ENCODE measurements at regions not wholly inside any gene's neighbourhood (a gene's known extent, or its start where the extent isn't known, plus 50 kb on each side); places are given as distances from the start of the nearest gene placed in this dataset.
A peak's percentile ranks its signal among the peaks of the same experiment; 100 is the strongest.

DNA sequence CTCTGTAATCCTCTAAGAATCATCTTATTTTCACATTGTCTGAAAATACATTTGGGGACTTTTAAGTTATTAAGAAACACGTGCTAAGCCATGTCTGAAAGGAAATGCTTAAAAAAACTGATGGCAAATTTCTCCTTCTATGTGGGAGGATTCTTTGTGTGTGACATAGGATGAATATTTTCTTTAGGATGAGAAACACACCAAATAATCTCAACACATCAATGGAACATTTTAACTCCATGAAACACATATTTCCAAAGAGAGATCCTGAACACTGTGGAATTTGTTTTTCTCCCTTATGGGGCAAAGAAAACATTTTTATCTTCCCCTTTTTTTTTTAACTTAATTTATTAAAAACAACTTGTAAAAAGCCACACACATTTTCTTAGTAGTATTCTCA lies 153.8 kb upstream of the ANKRD50 start:
- TF ChIP-seq, protein P1, sequence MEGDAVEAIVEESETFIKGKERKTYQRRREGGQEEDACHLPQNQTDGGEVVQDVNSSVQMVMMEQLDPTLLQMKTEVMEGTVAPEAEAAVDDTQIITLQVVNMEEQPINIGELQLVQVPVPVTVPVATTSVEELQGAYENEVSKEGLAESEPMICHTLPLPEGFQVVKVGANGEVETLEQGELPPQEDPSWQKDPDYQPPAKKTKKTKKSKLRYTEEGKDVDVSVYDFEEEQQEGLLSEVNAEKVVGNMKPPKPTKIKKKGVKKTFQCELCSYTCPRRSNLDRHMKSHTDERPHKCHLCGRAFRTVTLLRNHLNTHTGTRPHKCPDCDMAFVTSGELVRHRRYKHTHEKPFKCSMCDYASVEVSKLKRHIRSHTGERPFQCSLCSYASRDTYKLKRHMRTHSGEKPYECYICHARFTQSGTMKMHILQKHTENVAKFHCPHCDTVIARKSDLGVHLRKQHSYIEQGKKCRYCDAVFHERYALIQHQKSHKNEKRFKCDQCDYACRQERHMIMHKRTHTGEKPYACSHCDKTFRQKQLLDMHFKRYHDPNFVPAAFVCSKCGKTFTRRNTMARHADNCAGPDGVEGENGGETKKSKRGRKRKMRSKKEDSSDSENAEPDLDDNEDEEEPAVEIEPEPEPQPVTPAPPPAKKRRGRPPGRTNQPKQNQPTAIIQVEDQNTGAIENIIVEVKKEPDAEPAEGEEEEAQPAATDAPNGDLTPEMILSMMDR (IDR thresholded peaks at IDR 0.05; ENCODE audit: extremely low read depth, low read depth, low read length): no peak
- Histone ChIP-seq H3K9me3 (ENCODE audit: low read depth, low read length) (no peaks in the 10 kb centered on the region), H3K79me2 (ENCODE audit: insufficient read depth, low read length) (no peaks in the 10 kb centered on the region), H3K4me2 (ENCODE audit: insufficient read depth, low read length) (no peak overlapping the region), H3K36me3 (ENCODE audit: insufficient read depth, low read length) (no peaks in the 10 kb centered on the region), H3K4me1 (ENCODE audit: insufficient read depth, low read length) (peaks cover 22% of the 10 kb centered on the region), H3K4me3 (ENCODE audit: insufficient read depth, low read length) (no peak overlapping the region), H2AFZ (ENCODE audit: low read length) (no peak overlapping the region), H3K27ac (ENCODE audit: low read depth, low read length) (no peak overlapping the region), H3K27me3 (ENCODE audit: insufficient read depth, low read length) (no peaks in the 10 kb centered on the region), H4K20me1 (ENCODE audit: insufficient read depth, low read length) (no peaks in the 10 kb centered on the region)
- no peak for DNase-seq (ENCODE audit: insufficient read length, low spot score, missing footprints)

DNA sequence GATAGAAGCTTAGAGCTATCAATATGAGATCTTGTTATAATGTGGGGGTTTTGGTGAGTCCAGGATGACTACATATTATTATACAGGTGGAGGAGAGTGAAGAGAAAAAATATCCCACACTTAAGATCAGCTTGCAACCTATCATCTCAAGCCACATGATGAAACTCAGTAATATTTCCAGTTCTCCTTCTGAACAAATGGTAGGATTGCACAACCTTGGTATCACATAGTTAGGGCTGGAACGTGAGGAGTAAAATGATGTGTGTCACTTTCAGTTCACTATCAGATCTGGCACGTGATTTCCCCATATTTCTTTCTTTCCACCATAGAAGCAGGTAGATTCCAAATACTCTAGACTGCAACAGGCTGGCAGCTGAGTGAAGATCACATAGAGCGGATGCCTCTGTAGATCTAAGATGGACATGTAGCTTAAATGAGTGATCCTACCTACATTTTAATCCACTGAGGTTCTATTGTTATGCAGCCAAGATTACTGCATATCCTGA lies 150.6 kb upstream of the ANKRD50 start:
- DNase-seq (ENCODE audit: insufficient read length, low spot score, missing footprints): no peak
- TF ChIP-seq, protein P1 (IDR thresholded peaks at IDR 0.05; ENCODE audit: extremely low read depth, low read depth, low read length): no peak
- H2AFZ ChIP-seq (ENCODE audit: low read length): no peak overlapping the region
- H3K27me3 ChIP-seq (ENCODE audit: insufficient read depth, low read length): no peaks in the 10 kb centered on the region
- no peak overlapping the region for H3K27ac ChIP-seq (ENCODE audit: low read depth, low read length)
- no peaks in the 10 kb centered on the region for H3K9me3 ChIP-seq (ENCODE audit: low read depth, low read length)
- H3K36me3 ChIP-seq (ENCODE audit: insufficient read depth, low read length): no peaks in the 10 kb centered on the region
- no peaks in the 10 kb centered on the region for H4K20me1 ChIP-seq (ENCODE audit: insufficient read depth, low read length)
- peaks cover 20% of the 10 kb centered on the region for H3K4me1 ChIP-seq (ENCODE audit: insufficient read depth, low read length)
- no peak overlapping the region for H3K4me3 ChIP-seq (ENCODE audit: insufficient read depth, low read length)
- H3K79me2 ChIP-seq (ENCODE audit: insufficient read depth, low read length): no peaks in the 10 kb centered on the region
- H3K4me2 ChIP-seq (ENCODE audit: insufficient read depth, low read length): no peak overlapping the region

DNA sequence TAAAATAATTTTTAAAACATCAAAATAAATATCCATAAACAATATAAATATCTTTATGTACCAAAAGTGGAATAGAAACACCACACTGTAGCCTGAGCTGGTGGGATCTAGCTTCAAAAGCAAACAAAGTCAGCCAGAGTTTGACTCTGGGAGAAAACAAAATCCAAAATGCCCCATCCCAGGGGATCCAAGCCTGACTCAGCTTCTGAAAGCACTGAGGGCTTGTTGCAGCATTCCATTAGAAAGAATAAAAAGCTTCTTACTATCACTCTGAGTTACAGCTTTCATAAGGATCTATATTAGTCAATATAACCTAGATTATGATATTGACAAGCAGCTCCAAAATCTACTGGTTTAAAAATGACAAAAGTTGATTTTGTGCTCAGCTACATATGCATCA lies 149.7 kb upstream of the ANKRD50 start:
- H2AFZ ChIP-seq (ENCODE audit: low read length): no peak overlapping the region
- H3K79me2 ChIP-seq (ENCODE audit: insufficient read depth, low read length): no peaks in the 10 kb centered on the region
- H4K20me1 ChIP-seq (ENCODE audit: insufficient read depth, low read length): no peaks in the 10 kb centered on the region
- TF ChIP-seq, protein P1 (IDR thresholded peaks at IDR 0.05; ENCODE audit: extremely low read depth, low read depth, low read length): no peak
- peak overlapping the region; percentile 31 for H3K4me2 ChIP-seq (ENCODE audit: insufficient read depth, low read length)
- no peak overlapping the region for H3K27ac ChIP-seq (ENCODE audit: low read depth, low read length)
- no peaks in the 10 kb centered on the region for H3K27me3 ChIP-seq (ENCODE audit: insufficient read depth, low read length)
- H3K4me3 ChIP-seq (ENCODE audit: insufficient read depth, low read length): no peak overlapping the region
- peaks cover 15% of the 10 kb centered on the region for H3K4me1 ChIP-seq (ENCODE audit: insufficient read depth, low read length)
- peak; percentile 50 for DNase-seq (ENCODE audit: insufficient read length, low spot score, missing footprints)
- H3K9me3 ChIP-seq (ENCODE audit: low read depth, low read length): no peaks in the 10 kb centered on the region
- no peaks in the 10 kb centered on the region for H3K36me3 ChIP-seq (ENCODE audit: insufficient read depth, low read length)

DNA sequence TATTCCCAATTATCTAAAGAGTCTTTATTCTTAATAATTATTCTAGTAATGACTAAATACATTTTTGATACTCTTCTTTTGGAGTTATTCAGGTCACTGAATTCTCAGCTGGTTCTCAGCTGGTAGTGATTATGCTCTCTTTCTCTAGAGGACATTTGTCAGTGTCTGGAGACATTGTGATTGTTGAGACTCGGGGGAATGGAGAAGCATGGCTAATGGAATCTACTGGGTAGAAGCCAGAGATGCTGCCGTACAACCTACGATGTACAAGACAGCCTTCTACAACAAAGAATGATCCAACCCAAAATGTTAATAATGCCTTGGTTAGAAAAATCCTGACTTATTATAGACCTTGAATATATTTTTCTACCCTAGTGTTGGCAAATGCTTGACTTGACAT lies 149.2 kb upstream of the ANKRD50 start:
- Histone ChIP-seq H3K4me2 (ENCODE audit: insufficient read depth, low read length) (peak overlapping the region; percentile 31), H3K9me3 (ENCODE audit: low read depth, low read length) (no peaks in the 10 kb centered on the region), H3K79me2 (ENCODE audit: insufficient read depth, low read length) (no peaks in the 10 kb centered on the region), H3K4me3 (ENCODE audit: insufficient read depth, low read length) (no peak overlapping the region), H3K27me3 (ENCODE audit: insufficient read depth, low read length) (no peaks in the 10 kb centered on the region), H4K20me1 (ENCODE audit: insufficient read depth, low read length) (no peaks in the 10 kb centered on the region), H2AFZ (ENCODE audit: low read length) (peak overlapping the region; percentile 5), H3K27ac (ENCODE audit: low read depth, low read length) (no peak overlapping the region), H3K4me1 (ENCODE audit: insufficient read depth, low read length) (peaks cover 12% of the 10 kb centered on the region), H3K36me3 (ENCODE audit: insufficient read depth, low read length) (no peaks in the 10 kb centered on the region)
- TF ChIP-seq, protein P1 (IDR thresholded peaks at IDR 0.05; ENCODE audit: extremely low read depth, low read depth, low read length): no peak
- DNase-seq (ENCODE audit: insufficient read length, low spot score, missing footprints): no peak
